H1 (cell line): ENCODE measurements at regions not wholly inside any gene's neighbourhood (a gene's known extent, or its start where the extent isn't known, plus 50 kb on each side); places are given as distances from the start of the nearest gene placed in this dataset.

Experiments
- CTCF ChIA-PET: fragments of 300-600 bp; sonication (Branson Sonifier 250); formaldehyde crosslinking; loops from one replicate; lab custom pipeline; 2021; ENCODE audit not compliant: partially characterized antibody; lab: Charles Lee
- POLR2A ChIA-PET: fragments of 300-600 bp; sonication (Branson Sonifier 250); formaldehyde crosslinking; loops from one replicate; lab custom pipeline; 2021; ENCODE audit warnings: inconsistent platforms; ENCODE audit not compliant: partially characterized antibody; lab: Charles Lee
- DNase-seq, 2 experiments: peaks; one replicate each; pipeline versions ENCODE4 v3.0.0 to v3.0.0-alpha.2; 2010 to 2022; ENCODE audit warnings: low spot score in 2 of 2, low read depth in 1 of 2, mixed read lengths in 1 of 2
- FAIRE-seq: peaks from 2 replicates; lab custom pipeline; 2011; peaks lifted over from hg19 to GRCh38; lab: Jason Lieb, UNC
- H2AFZ ChIP-seq: 2 replicates; pipeline ENCODE4 v1.8.1; 2012; ENCODE audit warnings: low read length, inconsistent platforms
- H2AK5ac ChIP-seq: 2 replicates; pipeline ENCODE4 v1.6.1; 2013; ENCODE audit warnings: low read depth, low read length
- H2BK120ac ChIP-seq: replicated peaks from 2 replicates; pipeline ENCODE3; 2013; ENCODE audit warnings: low read depth, low read length, inconsistent platforms
- H2BK12ac ChIP-seq: 2 replicates; pipeline ENCODE4 v1.6.1; 2013; ENCODE audit warnings: low read depth, low read length
- H2BK15ac ChIP-seq: 2 replicates; pipeline ENCODE4 v1.6.1; 2013; ENCODE audit warnings: low read length
- H2BK20ac ChIP-seq: 2 replicates; pipeline ENCODE4 v1.6.1; 2013; ENCODE audit warnings: low read length
- H2BK5ac ChIP-seq: 2 replicates; pipeline ENCODE4 v1.6.1; 2013; ENCODE audit warnings: low read depth, low read length
- H3K14ac ChIP-seq: 2 replicates; pipeline ENCODE4 v1.6.1; 2013; ENCODE audit warnings: inconsistent platforms; ENCODE audit not compliant: insufficient read length
- H3K18ac ChIP-seq: 2 replicates; pipeline ENCODE4 v1.6.1; 2013; ENCODE audit warnings: low read length; ENCODE audit errors: extremely low read depth
- H3K23ac ChIP-seq: 2 replicates; pipeline ENCODE4 v1.6.1; 2013; ENCODE audit warnings: inconsistent platforms; ENCODE audit not compliant: insufficient read length
- H3K23me2 ChIP-seq: 2 replicates; pipeline ENCODE4 v1.6.1; 2013; ENCODE audit warnings: low read depth, low read length
- H3K27ac ChIP-seq: 2 replicates; pipeline ENCODE4 v1.6.1; 2011; ENCODE audit warnings: low read depth, low read length, inconsistent platforms
- H3K27me3 ChIP-seq, 4 experiments: replicated peaks in 1 of 4; 1 replicate in 1 of 4; 2 replicates in 3 of 4; pipeline versions ENCODE4 v1.6.1 to v1.8.1; 2011 to 2013; ENCODE audit warnings: low read length in 3 of 4, mild to moderate bottlenecking in 3 of 4, inconsistent platforms in 2 of 4, mixed read lengths in 2 of 4, moderate library complexity in 1 of 4; ENCODE audit not compliant: control insufficient read depth in 3 of 4, insufficient read depth in 3 of 4; ENCODE audit errors: extremely low read depth in 1 of 4
- H3K36me3 ChIP-seq, 4 experiments: 2 replicates each; pipeline versions ENCODE4 v1.6.1 to v1.8.1; 2011 to 2013; ENCODE audit warnings: mild to moderate bottlenecking in 4 of 4, low read length in 3 of 4, moderate library complexity in 2 of 4, control low read depth in 1 of 4, inconsistent platforms in 1 of 4; ENCODE audit not compliant: insufficient read depth in 4 of 4, control insufficient read depth in 2 of 4
- H3K4ac ChIP-seq: replicated peaks from 2 replicates; pipeline ENCODE3; 2013; ENCODE audit warnings: low read length, low read depth, mixed read lengths, inconsistent platforms; ENCODE audit not compliant: insufficient read length
- H3K4me1 ChIP-seq, 4 experiments: replicated peaks in 1 of 4; 1 replicate in 1 of 4; 2 replicates in 3 of 4; pipeline versions ENCODE4 v1.6.1 to v1.8.1; 2011 to 2013; ENCODE audit warnings: low read length in 3 of 4, inconsistent platforms in 2 of 4, mixed read lengths in 1 of 4; ENCODE audit not compliant: insufficient read depth in 4 of 4, control insufficient read depth in 3 of 4
- H3K4me2 ChIP-seq, 2 experiments: 2 replicates each; pipeline versions ENCODE4 v1.6.1 to v1.8.1; 2011 to 2013; ENCODE audit warnings: low read depth in 2 of 2, low read length in 2 of 2, control low read depth in 1 of 2, inconsistent platforms in 1 of 2, mild to moderate bottlenecking in 1 of 2; ENCODE audit not compliant: insufficient read depth in 1 of 2
- H3K4me3 ChIP-seq, 4 experiments: fragments of 200-600, 300-600 bp in 1 of 4; sonication (generic), shearing (Covaris generic), sonication (Bioruptor Twin) in 1 of 4; 2 replicates each; pipeline versions ENCODE4 v1.5.1 to v1.8.1; 2011 to 2016; ENCODE audit warnings: low read length in 4 of 4, low read depth in 3 of 4, control low read depth in 2 of 4, inconsistent platforms in 2 of 4, mild to moderate bottlenecking in 2 of 4, mixed read lengths in 1 of 4, moderate library complexity in 1 of 4; ENCODE audit not compliant: insufficient read depth in 2 of 4; ENCODE audit errors: extremely low read depth in 1 of 4
- H3K56ac ChIP-seq: replicated peaks from 2 replicates; pipeline ENCODE3; 2013; ENCODE audit warnings: low read depth, mild to moderate bottlenecking, mixed read lengths, low read length, inconsistent platforms; ENCODE audit not compliant: insufficient read length
- H3K79me1 ChIP-seq: 2 replicates; pipeline ENCODE4 v1.6.1; 2013; ENCODE audit warnings: low read depth, low read length, control low read depth
- H3K79me2 ChIP-seq, 2 experiments: 2 replicates each; pipeline versions ENCODE4 v1.6.1 to v1.8.1; 2012 to 2013; ENCODE audit warnings: low read length in 2 of 2, mild to moderate bottlenecking in 2 of 2, inconsistent platforms in 1 of 2; ENCODE audit not compliant: insufficient read depth in 2 of 2, control insufficient read depth in 1 of 2
- H3K9ac ChIP-seq, 4 experiments: replicated peaks in 1 of 4; 1 replicate in 1 of 4; 2 replicates in 3 of 4; pipeline versions ENCODE4 v1.6.1 to v1.8.1; 2011 to 2013; ENCODE audit warnings: low read depth in 3 of 4, low read length in 3 of 4, control low read depth in 2 of 4, mild to moderate bottlenecking in 2 of 4, moderate library complexity in 2 of 4, inconsistent platforms in 1 of 4; ENCODE audit errors: extremely low read depth in 1 of 4
- H3K9me3 ChIP-seq, 2 experiments: 2 replicates each; pipeline versions ENCODE4 v1.6.1 to v1.8.1; 2012 to 2013; ENCODE audit warnings: mild to moderate bottlenecking in 2 of 2, moderate library complexity in 2 of 2, control low read depth in 1 of 2, inconsistent platforms in 1 of 2, low read depth in 1 of 2, low read length in 1 of 2, mixed read lengths in 1 of 2; ENCODE audit not compliant: insufficient read depth in 2 of 2
- H4K20me1 ChIP-seq, 2 experiments: replicated peaks in 1 of 2; 2 replicates each; pipeline versions ENCODE3 to v1.8.1; 2011 to 2013; ENCODE audit warnings: inconsistent platforms in 2 of 2, low read length in 2 of 2, mild to moderate bottlenecking in 1 of 2; ENCODE audit not compliant: insufficient read depth in 2 of 2, control insufficient read depth in 1 of 2
- H4K5ac ChIP-seq: 2 replicates; pipeline ENCODE4 v1.6.1; 2013; ENCODE audit warnings: low read length, low read depth, mixed read lengths, inconsistent platforms; ENCODE audit not compliant: insufficient read length
- H4K8ac ChIP-seq: 2 replicates; pipeline ENCODE4 v1.8.0; 2013; ENCODE audit warnings: mild to moderate bottlenecking, moderate library complexity, low read length, inconsistent platforms; ENCODE audit not compliant: insufficient read depth; ENCODE audit errors: extremely low read depth
- H4K91ac ChIP-seq: replicated peaks from 2 replicates; pipeline ENCODE3; 2013; ENCODE audit warnings: low read length, mixed read lengths, inconsistent platforms; ENCODE audit not compliant: insufficient read length
- RAD21 ChIP-seq, 2 experiments: IDR thresholded peaks in 1 of 2; conservative IDR thresholded peaks in 1 of 2; 2 replicates each; pipeline ENCODE4 v1.6.1; 2011; ENCODE audit warnings: low read depth in 2 of 2, low read length in 2 of 2, improper control_type of control experiment in 1 of 2, inconsistent platforms in 1 of 2, mild to moderate bottlenecking in 1 of 2, moderate library complexity in 1 of 2
- SIRT6 ChIP-seq: IDR thresholded peaks from one replicate; pipeline ENCODE4 v1.7.1; 2012; ENCODE audit warnings: low read length, inconsistent platforms
- SIX5 ChIP-seq: IDR thresholded peaks from 2 replicates; pipeline ENCODE4 v1.6.1; 2011; ENCODE audit warnings: mild to moderate bottlenecking, low read depth, low read length
- WGBS, 2 experiments: shearing (Covaris generic) in 1 of 2; methylation state at CpG; one replicate each; pipeline versions ENCODE4 v1.1.6 to v1.1.7; 2013 to 2015; ENCODE audit warnings: low lambda C conversion rate in 2 of 2, mixed read lengths in 2 of 2, inconsistent platforms in 1 of 2, low coverage in 1 of 2, missing lambda C conversion rate in 1 of 2; ENCODE audit not compliant: insufficient replicate concordance in 2 of 2, insufficient coverage in 1 of 2, insufficient read length in 1 of 2; ENCODE audit errors: extremely low coverage in 1 of 2, missing lambda C conversion rate in 1 of 2; 5-methylcytosine and 5-hydroxymethylcytosine counted together

- Histone ChIP-seq H4K91ac (no peak overlapping the region), H3K4ac (no peak overlapping the region), H2BK15ac (no peak overlapping the region), H2BK120ac (no peak overlapping the region), H4K8ac (no peak overlapping the region), H3K4me1 (no peaks in the 10 kb centered on the region), H3K23me2 (no peaks in the 10 kb centered on the region), H3K79me2 (no peaks in the 10 kb centered on the region), H4K5ac (no peak overlapping the region), H3K9ac (no peak overlapping the region), H3K23ac (no peak overlapping the region), H2AK5ac (no peak overlapping the region), H3K36me3 (no peaks in the 10 kb centered on the region), H3K9me3 (no peaks in the 10 kb centered on the region), H3K79me1 (no peaks in the 10 kb centered on the region), H3K27ac (no peak overlapping the region), H4K20me1 (no peaks in the 10 kb centered on the region), H3K18ac (no peak overlapping the region)
- ChIA-PET CTCF (interaction anchor here (0.7 to 3.6 kb wide), 3 partner anchors 14 to 175 kb away, joined by 3 to 24 read pairs (median 5); no protein-coding TSS in a partner anchor), POLR2A (no interaction called here)
- TF ChIP-seq SIX5 = no peak
- no peak for TF ChIP-seq SIRT6
- TF ChIP-seq RAD21 (IDR thresholded peaks at IDR 0.05 in 1 of 2, conservative IDR thresholded peaks at IDR 0.05 in 1 of 2; ENCODE audit: low read depth in 2 of 2, low read length in 2 of 2) = no peak
- TF ChIP-seq, all 59 proteins: peak for 0
- Histone ChIP-seq H2BK12ac (no peak overlapping the region), H3K56ac (no peak overlapping the region), H2BK20ac (no peak overlapping the region), H2AFZ (no peak overlapping the region), H3K27me3 (peaks cover 0 to 2% (median 0%) of the 10 kb centered on the region in 4 experiments; a peak in 1 of 7 replicates), H3K4me3 (no peak overlapping the region), H3K4me2 (no peak overlapping the region), H2BK5ac (no peak overlapping the region), H3K14ac (no peak overlapping the region)
- FAIRE-seq (no peak), DNase-seq (no peak)
- 85% methylated on average over 2 of the region's 2 CpGs; no CpG with 5 or more reads in 1 of the 2 experiments for WGBS, 2 experiments
Measured at GRCh38 chr21:32083197-32083596, 195.7 kb downstream of the MIS18A start.
